ENCODE measurements at regions not wholly inside any gene's neighbourhood (a gene's known extent, or its start where the extent isn't known, plus 50 kb on each side); places are given as distances from the start of the nearest gene placed in this dataset.

GRCh38 chr6:133097208-133097607 lies 143.9 kb upstream of the EYA4 start:
- Histone ChIP-seq H2AK9ac (replicated peaks; ENCODE audit: low read depth, low read length, poor library complexity) (no peak overlapping the region), H3K23ac (ENCODE audit: low read depth, low read length) (no peak overlapping the region), H2AK5ac (ENCODE audit: low read depth, low read length) (peak overlapping the region; percentile 56; the same call in 1 of the 2 replicates), H2BK5ac (ENCODE audit: low read depth, low read length, poor library complexity, severe bottlenecking) (no peak overlapping the region), H3K9ac (ENCODE audit: low read depth, low read length) (no peak overlapping the region), H3K27me3 (ENCODE audit: control insufficient read depth, insufficient read depth, low read length) (no peaks in the 10 kb centered on the region), H3K18ac (ENCODE audit: low read depth, low read length) (peak overlapping the region; percentile 75; the same call in 1 of the 2 replicates), H3K9me3 (ENCODE audit: control insufficient read depth, insufficient read depth, low read length) (no peaks in the 10 kb centered on the region), H4K91ac (ENCODE audit: insufficient read depth, low read depth, low read length) (peak overlapping the region; percentile 27; the same call in 1 of the 2 replicates), H3K4me1 (ENCODE audit: control insufficient read depth, insufficient read depth, low read length) (peaks cover 4% of the 10 kb centered on the region; the same call in 1 of the 2 replicates), H3K14ac (replicated peaks; ENCODE audit: low read depth, low read length) (no peak overlapping the region), H3K36me3 (ENCODE audit: control insufficient read depth, insufficient read depth, low read length) (no peaks in the 10 kb centered on the region), H4K20me1 (ENCODE audit: insufficient read depth, low read length) (no peaks in the 10 kb centered on the region), H2BK20ac (ENCODE audit: low read depth, low read length) (peak overlapping the region; percentile 41; the same call in 1 of the 2 replicates), H3K9me1 (ENCODE audit: insufficient read depth, low read length) (no peaks in the 10 kb centered on the region), H3K79me1 (ENCODE audit: low read depth in 1 of 2, low read length in 2 of 2) (no peaks in the 10 kb centered on the region), H2BK15ac (ENCODE audit: low read depth, low read length) (peak overlapping the region; percentile 62; the same call in 1 of the 3 replicates), H3K27ac (ENCODE audit: insufficient read depth, low read length) (no peak overlapping the region), H2BK120ac (ENCODE audit: low read depth, low read length) (peak overlapping the region; percentile 16; the same call in 1 of the 2 replicates), H2AFZ (replicated peaks; ENCODE audit: low read length, poor library complexity) (no peak overlapping the region), H4K8ac (ENCODE audit: low read depth in 2 of 2, low read length in 2 of 2) (peak overlapping the region in 1 of 2 experiments; percentile 39; a peak in 1 of 4 replicates), H3K56ac (ENCODE audit: extremely low read depth, insufficient read depth, low read length) (no peak overlapping the region), H3K4me3 (ENCODE audit: insufficient read depth, low read depth, low read length) (no peak overlapping the region), H3K4ac (ENCODE audit: low read depth, low read length) (no peak overlapping the region), H4K5ac (ENCODE audit: low read depth, low read length) (peak overlapping the region; percentile 51; the same call in 1 of the 2 replicates), H3K4me2 (ENCODE audit: low read depth, low read length) (no peak overlapping the region)
- BruUV-seq (replicated peaks): no TSS peak
- in situ Hi-C loops (cut with MboI; ENCODE audit: low sequenced_read_pairs) (no loop called here), dilution Hi-C loops (cut with HindIII; ENCODE audit: low sequenced_read_pairs, unreplicated experiment) (no loop called here), intact Hi-C loops (cut with micrococcal nuclease) (no loop called here)
- DNase-seq (no peak), ATAC-seq (ENCODE audit: low read depth) (no peak)
- TF ChIP-seq CHD1 (IDR thresholded peaks at IDR 0.05; ENCODE audit: low read depth, low read length) (no peak), SMC3 (IDR thresholded peaks at IDR 0.05; ENCODE audit: low read depth, low read length) (no peak), RFX5 (IDR thresholded peaks at IDR 0.05; ENCODE audit: low read depth, low read length) (no peak), NFE2L2 (IDR thresholded peaks at IDR 0.05; ENCODE audit: low read depth, low read length) (no peak), RCOR1 (IDR thresholded peaks at IDR 0.05; ENCODE audit: insufficient replicate concordance, low read length) (no peak), MAFK (IDR thresholded peaks at IDR 0.05; ENCODE audit: low read depth, low read length) (no peak), CTCF (conservative IDR thresholded peaks at IDR 0.05; ENCODE audit: low read depth, low read length) (no peak), FOS (IDR thresholded peaks at IDR 0.05; ENCODE audit: low read depth, low read length) (no peak), MAZ (IDR thresholded peaks at IDR 0.05; ENCODE audit: borderline replicate concordance, low read depth, low read length) (no peak), CEBPB (IDR thresholded peaks at IDR 0.05; ENCODE audit: low read depth, low read length) (no peak), RAD21 (IDR thresholded peaks at IDR 0.05; ENCODE audit: low read length) (no peak), BHLHE40 (IDR thresholded peaks at IDR 0.05; ENCODE audit: low read depth, low read length) (no peak)
- TF ChIP-seq, protein P1, sequence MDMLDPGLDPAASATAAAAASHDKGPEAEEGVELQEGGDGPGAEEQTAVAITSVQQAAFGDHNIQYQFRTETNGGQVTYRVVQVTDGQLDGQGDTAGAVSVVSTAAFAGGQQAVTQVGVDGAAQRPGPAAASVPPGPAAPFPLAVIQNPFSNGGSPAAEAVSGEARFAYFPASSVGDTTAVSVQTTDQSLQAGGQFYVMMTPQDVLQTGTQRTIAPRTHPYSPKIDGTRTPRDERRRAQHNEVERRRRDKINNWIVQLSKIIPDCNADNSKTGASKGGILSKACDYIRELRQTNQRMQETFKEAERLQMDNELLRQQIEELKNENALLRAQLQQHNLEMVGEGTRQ (IDR thresholded peaks at IDR 0.05; ENCODE audit: low read depth, low read length): no peak
- ChIA-PET POLR2A (ENCODE audit: unreplicated experiment) (no interaction called here), CTCF (interaction anchor here (0.6 kb wide), 1 partner anchor 347 kb away, joined by 5 read pairs; no protein-coding TSS in a partner anchor)
- WGBS, 2 experiments (ENCODE audit: extremely low coverage in 2 of 2, insufficient read length in 1 of 2): no CpG with 5 or more reads among the region's 1 CpG

All from IMR-90 (cell line).